HEK293T (cell line): ENCODE measurements at regions not wholly inside any gene's neighbourhood (a gene's known extent, or its start where the extent isn't known, plus 50 kb on each side); places are given as distances from the start of the nearest gene placed in this dataset.

Source experiments
- CTCF ChIA-PET: fragments of 350-600 bp; formaldehyde crosslinking; extraction: SDS; loops from one replicate; lab custom pipeline; 2021; ENCODE audit warnings: antibody characterized with exemption, inconsistent platforms; lab: Yijun Ruan, JAX
- POLR2A ChIA-PET: fragments of 350-600 bp; formaldehyde crosslinking; extraction: SDS; loops from one replicate; lab custom pipeline; 2020; ENCODE audit warnings: antibody characterized with exemption, inconsistent platforms; lab: Yijun Ruan, JAX
- DNase-seq: peaks from one replicate; pipeline ENCODE4 v3.0.0; 2012; ENCODE audit warnings: mixed read lengths; ENCODE audit errors: extremely low spot score
- ARNT ChIP-seq: fragments of 450-650 bp; IDR thresholded peaks from 2 replicates; pipeline ENCODE4 v1.6.1; 2017; ENCODE audit warnings: mild to moderate bottlenecking
- BHLHE40 ChIP-seq: fragments of 450-650 bp; IDR thresholded peaks from 2 replicates; pipeline ENCODE4 v1.6.1; 2016; ENCODE audit warnings: mild to moderate bottlenecking, moderate library complexity, borderline replicate concordance
- CTBP1 ChIP-seq: fragments of 450-650 bp; IDR thresholded peaks from 2 replicates; pipeline ENCODE4 v1.6.1; 2016; ENCODE audit warnings: borderline replicate concordance
- ELF4 ChIP-seq: fragments of 450-650 bp; IDR thresholded peaks from 2 replicates; pipeline ENCODE4 v1.6.1; 2017; ENCODE audit warnings: antibody characterized with exemption
- FOXA1 ChIP-seq: fragments of 450-650 bp; IDR thresholded peaks from 2 replicates; pipeline ENCODE4 v1.6.1; 2016; ENCODE audit warnings: mild to moderate bottlenecking
- FOXK2 ChIP-seq: fragments of 450-650 bp; IDR thresholded peaks from 2 replicates; pipeline ENCODE4 v1.6.1; 2016; ENCODE audit warnings: mild to moderate bottlenecking
- FOXM1 ChIP-seq: fragments of 450-650 bp; IDR thresholded peaks from 2 replicates; pipeline ENCODE4 v1.6.1; 2017; ENCODE audit warnings: mild to moderate bottlenecking, borderline replicate concordance
- HDGF ChIP-seq: fragments of 450-650 bp; IDR thresholded peaks from 2 replicates; pipeline ENCODE4 v1.6.1; 2017; ENCODE audit warnings: antibody characterized with exemption, borderline replicate concordance
- L3MBTL2 ChIP-seq: fragments of 450-650 bp; conservative IDR thresholded peaks from 2 replicates; pipeline ENCODE4 v1.6.1; 2016; ENCODE audit warnings: mild to moderate bottlenecking
- LEF1 ChIP-seq: fragments of 450-650 bp; IDR thresholded peaks from 2 replicates; pipeline ENCODE4 v1.6.1; 2017; ENCODE audit warnings: mild to moderate bottlenecking, borderline replicate concordance
- NFRKB ChIP-seq: fragments of 450-650 bp; IDR thresholded peaks from 2 replicates; pipeline ENCODE4 v1.6.1; 2016; ENCODE audit warnings: mild to moderate bottlenecking, moderate library complexity
- SP1 ChIP-seq: fragments of 450-650 bp; IDR thresholded peaks from 2 replicates; pipeline ENCODE4 v1.6.1; 2017
- SUZ12 ChIP-seq: fragments of 450-650 bp; IDR thresholded peaks from 2 replicates; pipeline ENCODE4 v1.6.1; 2016; ENCODE audit warnings: mild to moderate bottlenecking
- TARDBP ChIP-seq: fragments of 450-650 bp; IDR thresholded peaks from 2 replicates; pipeline ENCODE4 v1.6.1; 2016
- ZNF384 ChIP-seq: fragments of 450-650 bp; IDR thresholded peaks from 2 replicates; pipeline ENCODE4 v1.6.1; 2016
- TF ChIP-seq, protein P1 (sequence below): fragments of 450-650 bp; IDR thresholded peaks from 2 replicates; pipeline ENCODE4 v1.6.1; 2016

DNA sequence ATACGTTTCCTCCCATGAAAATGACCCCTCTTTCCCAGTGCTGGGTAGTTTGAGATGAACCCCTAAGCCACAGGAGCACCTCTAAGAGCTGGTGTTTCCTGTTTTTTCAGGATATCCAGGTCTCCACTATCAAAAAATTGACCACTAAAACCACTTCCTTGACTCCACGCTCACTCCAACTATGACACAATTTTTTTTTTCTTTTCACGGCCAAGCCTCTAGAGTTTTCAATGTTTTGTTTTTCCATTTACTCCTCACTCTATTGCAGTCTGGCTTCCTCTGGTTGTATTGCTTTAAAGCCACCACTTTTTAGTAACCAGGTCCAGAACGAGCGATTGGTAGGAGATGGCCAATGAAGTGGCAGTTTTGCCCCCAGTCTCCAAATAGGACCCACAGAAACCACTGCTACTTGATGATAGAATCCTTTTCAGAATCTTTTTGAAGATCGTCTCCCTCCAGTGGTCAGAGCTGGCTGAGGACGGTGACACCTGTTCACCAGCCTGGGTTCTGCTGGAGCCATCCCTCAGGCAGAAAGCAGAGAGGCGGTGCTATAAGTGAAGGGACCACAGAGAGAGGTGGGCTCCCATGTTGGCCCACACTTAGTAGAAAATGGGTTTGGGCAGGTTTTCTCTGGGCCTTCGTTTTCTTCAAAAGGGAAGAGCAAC is 454.4 kb downstream of the VRK1 start:
- no peak for DNase-seq
- ChIA-PET POLR2A (no interaction called here), CTCF (no interaction called here)
- no peak for TF ChIP-seq CTBP1

DNA sequence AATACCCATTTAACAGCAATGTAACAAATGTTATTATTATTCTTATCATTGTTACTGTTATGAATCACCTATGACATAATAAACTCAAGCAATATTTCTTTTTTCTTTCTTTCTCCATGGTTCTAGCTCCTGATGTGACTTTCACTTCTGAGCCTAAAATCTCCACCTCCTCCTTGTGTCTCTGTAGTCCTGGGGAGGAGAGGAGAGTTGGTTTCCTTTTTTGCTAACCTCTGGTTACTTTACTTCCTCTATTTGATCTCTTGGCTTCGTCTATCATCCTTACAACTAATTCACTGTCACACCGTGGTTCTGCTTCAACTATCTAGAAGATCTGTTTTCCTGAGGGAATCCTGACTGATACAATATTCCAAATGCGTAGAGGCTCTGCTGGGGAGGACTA is 456.6 kb downstream of the VRK1 start:
- no peak for TF ChIP-seq SP1
- ChIA-PET CTCF (no interaction called here), POLR2A (no interaction called here)
- no peak for DNase-seq

DNA sequence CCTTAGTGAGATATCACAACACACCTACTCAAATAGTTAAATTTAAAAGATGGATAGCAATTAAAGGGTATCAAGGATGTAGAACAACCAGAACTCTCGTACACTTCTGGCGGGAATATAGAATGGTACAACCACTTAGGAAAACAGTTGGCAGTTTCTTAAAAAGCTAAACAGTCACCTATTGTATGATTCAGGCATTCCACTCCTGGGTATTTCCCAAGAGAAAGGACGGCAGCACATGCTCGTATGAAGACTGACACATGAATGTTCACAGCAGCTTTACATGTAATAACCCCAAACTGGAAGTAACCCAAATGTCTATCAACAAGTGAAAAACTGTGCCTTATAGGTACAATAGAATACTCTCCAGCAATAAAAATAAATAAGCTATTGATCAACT is 465.2 kb downstream of the VRK1 start:
- TF ChIP-seq FOXA1 (no peak), NFRKB (no peak), L3MBTL2 (no peak), ARNT (no peak), SUZ12 (no peak), TARDBP (no peak), FOXK2 (no peak), BHLHE40 (no peak), LEF1 (no peak), CTBP1 (no peak), HDGF (no peak), SP1 (no peak), FOXM1 (no peak), ZNF384 (no peak), ELF4 (no peak)
- TF ChIP-seq, protein P1, sequence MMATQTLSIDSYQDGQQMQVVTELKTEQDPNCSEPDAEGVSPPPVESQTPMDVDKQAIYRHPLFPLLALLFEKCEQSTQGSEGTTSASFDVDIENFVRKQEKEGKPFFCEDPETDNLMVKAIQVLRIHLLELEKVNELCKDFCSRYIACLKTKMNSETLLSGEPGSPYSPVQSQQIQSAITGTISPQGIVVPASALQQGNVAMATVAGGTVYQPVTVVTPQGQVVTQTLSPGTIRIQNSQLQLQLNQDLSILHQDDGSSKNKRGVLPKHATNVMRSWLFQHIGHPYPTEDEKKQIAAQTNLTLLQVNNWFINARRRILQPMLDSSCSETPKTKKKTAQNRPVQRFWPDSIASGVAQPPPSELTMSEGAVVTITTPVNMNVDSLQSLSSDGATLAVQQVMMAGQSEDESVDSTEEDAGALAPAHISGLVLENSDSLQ = no peak
- CTCF ChIA-PET = interaction anchor here (0.6 kb wide), 1 partner anchor 35 kb away, joined by 7 read pairs; no protein-coding TSS in a partner anchor
- POLR2A ChIA-PET = no interaction called here
- no peak for DNase-seq

DNA sequence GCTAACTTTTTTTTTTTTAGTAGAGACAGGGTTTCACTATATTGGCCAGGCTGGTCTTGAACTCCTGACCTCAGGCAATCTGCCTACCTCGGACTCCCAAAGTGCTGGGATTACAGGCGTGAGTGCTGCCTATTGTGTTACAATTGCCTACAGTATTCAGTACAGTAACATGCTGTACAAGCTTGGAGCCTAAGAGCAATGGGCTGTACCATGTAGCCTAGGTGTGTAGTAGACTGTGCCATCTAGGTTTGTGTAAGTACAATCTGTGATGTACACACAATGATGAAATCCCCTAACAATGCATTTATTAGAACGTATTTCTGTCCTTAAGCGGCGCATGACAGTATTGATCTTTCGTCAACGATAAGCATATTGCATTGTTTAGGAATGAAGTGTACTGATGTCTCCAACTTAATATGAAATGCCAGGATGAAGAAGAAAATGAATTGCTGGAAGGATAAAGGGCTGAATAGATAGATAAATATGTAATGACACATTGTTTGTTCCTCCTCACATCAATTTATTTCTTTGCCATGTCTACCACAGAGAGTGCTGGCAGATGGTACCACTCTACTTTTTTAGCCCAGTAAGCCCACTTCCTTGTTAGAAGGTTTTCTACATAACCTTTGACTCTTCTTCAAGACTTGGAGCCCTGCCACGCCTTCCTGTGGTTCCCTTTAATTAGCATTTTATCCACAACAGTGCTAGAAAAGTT is 467.5 kb downstream of the VRK1 start:
- TF ChIP-seq LEF1 (no peak), SP1 (no peak), ELF4 (no peak), SUZ12 (no peak), TARDBP (no peak), NFRKB (no peak), FOXM1 (no peak), ZNF384 (no peak)
- ChIA-PET POLR2A (no interaction called here), CTCF (no interaction called here)
- DNase-seq = no peak

DNA sequence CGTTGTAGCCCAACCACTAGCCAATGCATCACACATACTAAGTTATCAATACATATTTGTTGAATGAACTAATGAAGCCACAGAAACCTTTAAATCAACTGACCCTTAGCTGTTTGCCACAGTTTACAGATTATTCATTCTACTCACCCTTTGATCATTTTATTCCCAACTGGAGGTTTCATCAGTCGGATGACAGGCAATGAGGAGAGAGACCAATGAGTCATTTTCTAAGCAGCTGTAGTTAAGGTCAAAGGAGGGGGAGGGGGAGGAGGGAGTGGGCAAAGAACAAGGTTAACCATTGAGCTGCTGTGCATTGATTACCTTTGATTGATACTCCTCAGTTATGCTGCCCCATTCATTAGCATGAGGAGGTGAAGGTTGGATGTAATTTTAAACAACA is 469.5 kb downstream of the VRK1 start:
- TF ChIP-seq SUZ12 = no peak
- TF ChIP-seq BHLHE40 = no peak
- no peak for TF ChIP-seq FOXM1
- CTCF ChIA-PET = no interaction called here
- no peak for DNase-seq
- POLR2A ChIA-PET = no interaction called here

DNA sequence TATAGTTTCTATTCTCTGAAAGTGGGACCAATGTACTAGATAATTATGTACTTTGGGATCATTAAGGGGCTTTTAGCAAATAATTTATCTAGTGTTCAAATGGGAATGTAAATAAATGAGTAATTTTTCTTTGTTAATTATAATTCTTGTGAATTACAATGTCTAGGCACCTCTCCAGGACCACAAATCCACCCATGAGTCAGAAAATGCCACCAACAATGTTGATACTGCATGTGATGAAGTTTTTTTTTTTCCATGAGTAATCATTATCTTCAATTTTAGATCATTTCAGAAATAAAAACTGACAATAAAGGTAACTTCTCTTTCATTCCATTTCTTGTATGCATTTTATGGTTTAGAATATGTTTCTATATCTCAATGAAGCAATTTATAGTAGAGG is 470.3 kb downstream of the VRK1 start:
- no peak for TF ChIP-seq FOXM1
- TF ChIP-seq FOXK2 = no peak
- no peak for TF ChIP-seq LEF1
- TF ChIP-seq L3MBTL2 = no peak
- no peak for TF ChIP-seq HDGF
- no peak for TF ChIP-seq CTBP1
- no peak for DNase-seq
- POLR2A ChIA-PET = no interaction called here
- CTCF ChIA-PET = no interaction called here

DNA sequence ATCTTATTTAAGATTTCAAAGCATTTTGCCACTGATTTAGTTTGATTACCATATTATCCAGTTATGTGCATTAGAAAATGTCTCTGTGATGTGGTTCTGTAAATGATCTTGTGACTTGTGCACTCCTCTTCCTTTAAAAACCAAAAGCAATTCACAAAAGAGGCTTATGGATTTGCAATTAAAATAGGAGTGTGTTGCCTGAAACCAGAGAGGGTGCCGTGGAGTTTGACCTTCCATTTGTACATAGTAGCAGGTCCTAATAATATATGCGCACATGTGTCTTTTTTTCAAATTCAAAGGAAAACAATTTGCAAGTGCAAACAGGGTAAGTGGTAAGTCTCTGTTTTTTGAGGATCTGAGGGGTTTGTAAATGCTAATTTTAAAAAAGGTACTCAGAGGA is 470.9 kb downstream of the VRK1 start:
- no peak for TF ChIP-seq ZNF384
- no peak for TF ChIP-seq HDGF
- POLR2A ChIA-PET = no interaction called here
- DNase-seq = no peak
- CTCF ChIA-PET = no interaction called here

DNA sequence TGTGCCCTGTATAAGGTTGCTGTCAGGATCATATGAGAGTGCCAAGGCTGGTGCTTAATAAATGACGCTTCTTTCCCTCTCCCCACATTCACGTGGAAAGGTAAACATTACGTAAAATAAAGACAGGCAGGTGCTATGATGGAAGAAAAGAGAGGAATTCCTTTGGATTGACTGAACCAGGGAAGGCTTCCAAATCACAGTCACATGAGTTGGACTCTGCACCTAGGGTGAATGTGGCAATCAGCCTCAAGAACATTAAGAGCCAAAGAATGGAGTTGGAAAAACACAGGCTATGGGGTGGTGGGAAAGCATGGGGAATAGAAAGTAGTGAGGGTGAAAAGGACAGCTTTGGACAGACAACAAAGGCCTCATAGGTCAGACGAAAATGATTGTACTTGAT is 473.1 kb downstream of the VRK1 start:
- ChIA-PET CTCF (no interaction called here), POLR2A (no interaction called here)
- TF ChIP-seq FOXK2 (no peak), LEF1 (no peak), TARDBP (no peak), ZNF384 (no peak), SUZ12 (no peak), BHLHE40 (no peak), NFRKB (no peak), HDGF (no peak), FOXM1 (no peak), ARNT (no peak), ELF4 (no peak), CTBP1 (no peak), SP1 (no peak)
- TF ChIP-seq, protein P1 = no peak
- DNase-seq = no peak
